Stimulated activated CD4-positive, alpha-beta T cell treated with anti-CD3 and anti-CD28 coated beads, Interleukin-15, amount 100 ng/mL, for 24 hours (primary cell): ENCODE measurements at regions not wholly inside any gene's neighbourhood (a gene's known extent, or its start where the extent isn't known, plus 50 kb on each side); places are given as distances from the start of the nearest gene placed in this dataset.
"Not testable (repeated sequence)": the region's sequence is repeated elsewhere in the genome, so short reads cannot be mapped to it uniquely, and the experiment has no call there.

Experiments
- DNase-seq: peaks from one replicate; pipeline ENCODE4 v3.0.0-alpha.2; 2020

GRCh38 chrY:17511984-17512383 is 368.0 kb downstream of the CDY2B start:
- DNase-seq: not testable (repeated sequence)

- not testable (repeated sequence) for DNase-seq
These were observed 368.5 kb downstream of the CDY2B start for GRCh38 chrY:17511476-17511875.

DNA sequence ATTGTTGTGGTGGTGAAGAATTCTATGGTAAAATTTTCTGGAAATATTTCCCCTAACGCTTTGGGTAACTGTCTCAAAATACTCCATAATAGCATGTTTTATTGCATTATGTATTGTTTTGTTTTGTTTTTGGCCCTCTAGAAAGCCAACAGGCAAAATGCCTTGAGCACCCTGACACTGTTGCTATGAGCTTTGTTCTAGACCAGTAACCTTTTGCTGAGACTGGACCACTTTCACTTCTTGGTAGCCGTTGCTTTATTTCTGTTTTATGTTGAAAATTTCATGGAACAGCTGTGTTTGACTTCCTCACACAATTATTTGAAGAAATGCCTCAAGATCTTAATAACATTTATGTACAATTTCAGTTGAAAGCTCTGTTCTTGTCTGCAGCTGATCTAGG is 374.2 kb downstream of the CDY2B start:
- not testable (repeated sequence) for DNase-seq

DNA sequence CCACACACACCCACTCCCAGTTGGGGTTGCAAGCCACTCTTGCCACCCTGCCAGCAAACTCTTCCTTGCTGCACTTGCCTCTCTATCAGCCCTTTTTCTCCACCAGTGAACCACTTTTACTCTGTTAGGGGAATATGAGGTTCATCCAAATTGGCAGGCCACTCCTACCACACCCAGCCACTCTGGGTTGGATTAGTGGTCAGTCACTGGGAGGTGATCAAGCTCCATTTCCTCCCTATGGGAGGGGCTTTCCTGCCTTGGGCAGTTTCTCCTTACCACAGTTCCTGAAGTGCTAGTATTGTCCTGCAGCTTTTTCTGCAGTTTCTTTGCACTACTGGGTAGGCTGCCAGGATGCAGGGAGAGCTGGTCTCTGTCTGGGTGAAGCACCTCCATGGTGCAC is 395.3 kb downstream of the CDY2B start:
- not testable (repeated sequence) for DNase-seq

DNA sequence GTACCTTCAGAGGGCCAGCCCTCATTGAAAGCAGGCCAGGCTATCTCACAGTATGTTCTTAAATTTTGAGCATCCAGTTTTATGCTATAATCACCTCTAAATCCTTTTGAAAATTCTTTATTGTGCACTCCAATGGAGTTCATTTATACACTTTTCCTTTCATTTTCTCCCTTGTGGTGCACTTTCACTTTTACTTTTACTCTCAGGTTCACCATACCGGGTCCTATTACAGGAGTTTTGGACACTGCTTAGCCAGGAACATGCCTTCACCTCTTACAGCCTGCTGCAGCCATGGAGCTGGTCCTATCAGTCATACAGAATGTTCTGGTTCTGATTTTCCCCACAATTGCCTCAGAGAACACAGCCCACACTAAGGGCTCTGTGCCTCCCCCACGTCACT is 395.9 kb downstream of the CDY2B start:
- not testable (repeated sequence) for DNase-seq

DNA sequence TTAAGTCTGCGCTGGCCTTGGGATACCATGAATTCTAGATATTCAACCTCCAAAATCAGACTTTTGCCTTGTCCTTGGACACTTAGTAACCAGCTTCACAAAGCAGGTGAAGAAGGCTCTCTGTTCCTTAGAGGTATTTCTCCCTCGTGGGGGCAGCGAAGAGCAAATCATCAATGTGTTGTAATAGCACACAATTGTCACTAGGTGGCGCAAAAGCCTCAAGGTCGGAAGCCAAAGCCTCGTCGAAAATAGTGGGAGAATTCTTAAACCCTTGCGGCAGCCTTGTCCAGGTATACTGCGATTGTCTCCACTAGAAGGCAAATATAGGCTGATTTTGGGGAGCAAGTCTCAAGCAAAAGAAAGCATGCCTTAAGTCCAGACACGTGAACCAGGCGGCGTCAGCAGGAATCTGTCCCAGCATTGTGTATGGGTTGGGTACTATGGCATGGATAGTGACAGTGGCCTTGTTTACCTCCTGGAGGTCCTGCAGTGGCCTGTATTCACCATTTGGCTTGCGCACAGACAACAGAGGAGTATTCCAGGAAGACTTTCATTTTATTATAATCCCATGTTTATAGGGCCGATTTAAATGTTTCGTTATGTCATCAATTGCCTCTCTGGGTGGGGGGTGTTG is 398.5 kb downstream of the CDY2B start:
- not testable (repeated sequence) for DNase-seq

DNA sequence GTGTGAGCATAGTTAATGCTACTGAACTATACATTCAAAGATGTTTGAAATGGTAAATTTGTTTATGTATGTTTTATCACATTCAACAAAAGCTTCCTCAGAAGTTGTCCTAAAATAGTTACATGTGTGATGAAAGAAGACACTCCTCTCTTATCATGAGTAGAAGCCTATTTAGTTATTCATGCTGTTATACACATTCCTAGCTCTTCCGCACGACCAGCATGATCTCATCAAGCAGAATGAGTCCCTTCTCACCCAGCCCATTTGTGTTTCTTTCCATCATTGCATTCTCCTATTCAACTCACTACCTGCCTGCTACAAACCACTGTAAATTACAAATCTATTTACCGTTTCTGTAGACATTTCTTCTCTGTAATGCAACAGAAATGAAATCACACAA is 408.0 kb downstream of the CDY2B start:
- DNase-seq: not testable (repeated sequence)

- not testable (repeated sequence) for DNase-seq
These were observed 420.3 kb downstream of the CDY2B start for GRCh38 chrY:17459753-17460152.

- peak; percentile 17 for DNase-seq
These were observed 449.4 kb downstream of the CDY2B start for GRCh38 chrY:17430570-17431166.

GRCh38 chrY:17398336-17399072 is 481.5 kb downstream of the CDY2B start:
- DNase-seq: no peak

DNA sequence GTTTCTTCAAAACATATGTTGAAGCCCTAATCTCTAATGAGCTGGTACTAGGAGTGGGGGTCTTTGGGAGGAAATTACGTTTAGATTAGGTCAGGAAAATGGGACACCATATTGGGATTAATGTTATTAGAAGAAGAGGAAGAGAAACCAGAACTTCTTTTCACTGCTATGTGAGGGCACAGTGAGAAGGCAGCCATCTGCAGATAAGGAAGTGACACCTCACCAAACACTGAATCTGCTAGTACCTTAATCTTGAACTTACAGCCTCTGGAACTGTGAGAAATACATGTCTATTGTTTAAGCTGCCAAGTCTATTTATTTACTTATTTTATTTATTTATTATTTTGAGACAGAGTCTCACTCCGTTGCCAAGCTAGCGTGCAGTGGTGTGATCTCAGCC is 482.4 kb downstream of the CDY2B start:
- DNase-seq: no peak

GRCh38 chrY:17381431-17382070 is 498.5 kb downstream of the CDY2B start:
- no peak for DNase-seq

- DNase-seq: no peak
These were observed 501.7 kb downstream of the CDY2B start for GRCh38 chrY:17378326-17378725.

- no peak for DNase-seq
These were observed 511.6 kb downstream of the CDY2B start for GRCh38 chrY:17368413-17368812.

DNA sequence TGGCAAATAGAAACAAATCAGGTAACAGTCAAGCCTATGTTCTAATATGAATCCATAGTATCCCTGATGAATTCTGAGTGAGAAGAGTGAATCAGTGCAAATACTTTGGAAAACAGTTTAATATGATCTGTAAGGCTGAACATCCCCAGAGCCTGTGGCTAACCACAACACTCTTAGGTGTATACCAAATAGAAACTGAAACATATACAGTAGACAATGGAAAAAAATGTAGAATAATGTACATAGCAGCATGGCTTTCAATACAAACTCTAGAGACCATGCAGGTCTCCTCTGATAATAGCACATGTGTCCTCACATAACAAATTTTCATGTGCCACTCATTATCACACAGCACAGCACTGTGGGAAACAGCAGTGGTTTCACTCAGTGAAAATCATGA is 513.6 kb downstream of the CDY2B start:
- no peak for DNase-seq

DNA sequence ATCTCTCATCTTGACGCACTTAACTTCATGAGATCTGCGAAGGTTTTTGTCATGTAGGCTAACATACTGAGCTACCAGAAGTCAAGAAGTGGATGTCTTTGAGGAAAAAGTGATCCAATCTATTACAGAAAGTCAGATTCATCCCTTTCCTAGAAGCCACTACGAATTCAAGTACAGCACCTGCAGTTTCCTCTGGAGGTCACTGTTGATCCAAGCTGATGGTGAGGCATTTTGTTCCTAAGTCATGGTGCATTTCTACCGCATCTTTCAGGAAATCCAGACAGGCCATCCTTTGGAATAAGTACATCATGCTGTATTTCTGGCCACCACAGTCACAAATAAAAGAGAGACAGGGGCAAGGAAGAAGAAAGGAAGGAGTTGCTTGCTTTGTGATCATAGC is 541.0 kb downstream of the CDY2B start:
- DNase-seq: no peak

DNA sequence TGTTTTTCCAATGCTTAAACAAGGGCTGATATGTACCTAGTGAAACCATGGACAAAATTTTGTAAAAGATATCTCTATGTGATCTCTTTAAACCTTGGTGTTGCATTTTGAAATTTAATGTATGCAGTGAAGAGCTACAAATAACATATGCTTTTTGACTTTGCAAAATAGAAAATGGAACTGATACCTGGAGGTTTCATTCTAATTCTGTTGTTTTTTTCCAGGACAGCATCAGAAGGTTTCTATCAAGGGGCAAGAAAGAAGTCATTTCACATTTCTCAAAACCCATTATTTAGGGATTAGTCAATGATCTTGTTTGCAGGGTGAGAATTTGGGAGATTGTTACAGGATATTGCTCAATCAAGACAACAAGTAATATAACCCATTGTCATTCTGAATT is 549.3 kb downstream of the CDY2B start:
- no peak for DNase-seq

DNA sequence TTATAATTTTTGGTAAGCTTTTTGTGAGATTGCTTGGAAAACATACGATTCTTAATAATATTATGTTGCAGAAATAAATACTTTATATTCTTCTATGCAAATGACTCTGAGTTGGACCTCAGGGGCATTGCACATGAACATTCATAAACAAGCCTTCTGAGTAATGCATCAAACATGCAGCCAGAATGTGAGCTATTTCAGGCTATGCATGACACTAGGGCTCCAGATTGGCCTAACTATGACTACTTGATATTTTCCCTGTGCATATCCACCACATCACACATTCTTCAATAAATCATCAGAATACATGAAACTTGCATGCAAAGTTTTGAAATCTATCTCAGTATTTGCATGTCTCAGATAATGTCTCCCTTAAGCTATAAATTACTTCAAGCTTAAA is 560.1 kb downstream of the CDY2B start:
- no peak for DNase-seq

DNA sequence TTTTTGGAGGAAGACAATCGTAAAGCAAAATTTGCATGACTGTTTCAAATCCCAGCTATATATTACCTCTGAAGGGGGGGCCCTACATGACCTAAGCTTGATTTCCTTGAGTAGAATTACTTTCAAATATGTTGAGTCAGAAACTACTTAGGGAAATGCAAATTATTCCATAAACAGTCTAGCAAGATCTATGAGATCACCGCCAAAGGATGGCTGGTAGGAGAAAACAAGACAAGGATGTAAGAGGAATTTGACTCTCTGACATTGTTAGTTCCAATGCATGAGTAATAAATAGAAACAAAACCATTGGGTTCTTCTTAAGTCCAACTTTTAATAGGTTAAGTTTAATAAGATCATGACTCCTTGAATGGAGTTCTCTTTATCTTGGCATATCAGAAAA is 561.4 kb downstream of the CDY2B start:
- DNase-seq: no peak

DNA sequence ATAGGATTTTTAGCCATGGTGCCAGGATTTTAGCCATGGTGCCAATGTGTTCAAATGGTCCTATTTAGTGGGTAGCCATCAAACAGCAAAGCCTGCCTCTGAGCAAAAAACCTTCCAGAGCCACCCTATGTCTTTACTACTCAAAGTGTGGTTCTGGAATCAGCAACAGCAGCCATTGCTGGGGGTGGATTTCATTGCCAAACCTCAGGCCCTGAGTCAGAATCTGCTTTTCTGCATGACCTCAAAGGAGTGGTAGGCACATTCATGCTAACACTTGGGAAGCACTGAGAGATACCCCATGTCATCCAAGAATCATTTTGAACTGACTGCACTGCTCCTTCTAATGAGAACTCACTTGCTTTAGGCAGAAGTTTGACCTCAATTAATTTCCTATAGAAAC is 603.0 kb downstream of the CDY2B start:
- no peak for DNase-seq

DNA sequence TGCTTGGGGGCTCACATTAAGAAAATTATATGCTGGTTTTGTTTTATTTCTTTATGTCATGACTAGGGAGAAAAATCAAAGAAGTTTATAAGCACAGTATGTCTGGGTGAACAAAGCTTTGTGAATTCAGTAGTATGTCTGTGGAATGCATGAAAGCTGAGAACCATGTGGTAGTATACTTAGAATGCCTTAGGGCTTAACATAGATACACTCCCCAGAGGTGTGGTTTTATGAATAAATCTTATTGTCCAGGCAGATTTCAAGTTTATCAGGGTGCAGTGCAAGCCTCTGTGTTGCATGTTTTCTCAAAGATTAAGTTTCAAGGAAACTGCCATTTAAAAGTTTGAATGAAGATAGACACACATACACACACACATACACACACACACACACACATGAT is 620.5 kb downstream of the CDY2B start:
- no peak for DNase-seq

GRCh38 chrY:17238406-17238805 is 641.6 kb downstream of the CDY2B start:
- no peak for DNase-seq

DNA sequence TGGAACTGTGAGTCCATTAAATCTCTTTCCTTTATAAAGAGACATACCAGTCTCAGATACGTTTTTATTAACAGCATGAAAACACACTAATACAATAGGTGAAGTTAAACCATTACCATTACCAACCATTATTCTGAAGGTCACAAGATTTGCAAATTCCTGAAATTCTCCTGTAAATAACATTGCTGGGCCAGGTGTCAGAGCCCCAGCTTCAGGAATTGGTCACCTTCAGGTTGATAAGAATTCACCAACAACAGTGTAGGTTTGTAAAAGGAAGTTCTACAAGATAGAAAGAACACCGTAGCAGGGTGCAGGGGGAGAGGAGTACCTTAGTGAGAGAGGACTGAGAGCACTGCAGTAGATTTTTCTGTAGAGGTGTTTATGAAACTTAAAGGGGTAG is 644.3 kb downstream of the CDY2B start:
- DNase-seq: no peak
